Mesothelial cell of epicardium (in vitro differentiated cells): ENCODE measurements at regions not wholly inside any gene's neighbourhood (a gene's known extent, or its start where the extent isn't known, plus 50 kb on each side); places are given as distances from the start of the nearest gene placed in this dataset.

Experiments
- DNase-seq, 2 experiments: peaks; one replicate each; pipeline ENCODE4 v3.0.0; 2021; ENCODE audit warnings: low spot score in 2 of 2; ENCODE audit not compliant: unreplicated experiment in 2 of 2
- H3K27ac Mint-ChIP-seq: 2 replicates; pipeline ENCODE4 v1.8.0; 2021; ENCODE audit warnings: mixed read lengths
- H3K27me3 Mint-ChIP-seq: 2 replicates; pipeline ENCODE4 v1.8.0; 2021; ENCODE audit warnings: low read depth, mixed read lengths
- H3K36me3 Mint-ChIP-seq: 2 replicates; pipeline ENCODE4 v1.8.0; 2021; ENCODE audit warnings: mixed read lengths
- H3K4me1 Mint-ChIP-seq: 2 replicates; pipeline ENCODE4 v1.8.0; 2021; ENCODE audit warnings: mixed read lengths
- H3K4me3 Mint-ChIP-seq: 2 replicates; pipeline ENCODE4 v1.8.0; 2021; ENCODE audit warnings: mild to moderate bottlenecking, moderate library complexity, mixed read lengths
- H3K9me3 Mint-ChIP-seq: 2 replicates; pipeline ENCODE4 v1.8.0; 2021; ENCODE audit warnings: mixed read lengths
- CTCF ChIP-seq: fragments of 200-600 bp; sonication (generic); IDR thresholded peaks from one replicate; pipeline ENCODE4 v1.5.0; 2021; ENCODE audit warnings: antibody characterized with exemption; ENCODE audit not compliant: unreplicated experiment

- TF ChIP-seq CTCF: no peak
- Mint-ChIP-seq H3K4me3 (no peak overlapping the region), H3K36me3 (no peaks in the 10 kb centered on the region), H3K27ac (no peak overlapping the region), H3K9me3 (peaks cover 55% of the 10 kb centered on the region), H3K4me1 (no peaks in the 10 kb centered on the region), H3K27me3 (no peaks in the 10 kb centered on the region)
- no peak for DNase-seq
These were observed 134.9 kb upstream of the CNTNAP5 start for GRCh38 chr2:123890148-123890547.

- Mint-ChIP-seq H3K36me3 (no peaks in the 10 kb centered on the region), H3K4me3 (no peak overlapping the region), H3K27me3 (no peaks in the 10 kb centered on the region), H3K27ac (no peak overlapping the region), H3K4me1 (no peaks in the 10 kb centered on the region), H3K9me3 (peaks cover 52% of the 10 kb centered on the region)
- TF ChIP-seq CTCF: no peak
- no peak for DNase-seq
These were observed 130.9 kb upstream of the CNTNAP5 start for GRCh38 chr2:123894167-123894566.

- H3K27me3 Mint-ChIP-seq: no peaks in the 10 kb centered on the region
- no peak for DNase-seq
These were observed 129.4 kb upstream of the CNTNAP5 start for GRCh38 chr2:123895651-123896050.

GRCh38 chr2:123901256-123901655 lies 123.8 kb upstream of the CNTNAP5 start:
- DNase-seq: no peak
- H3K4me1 Mint-ChIP-seq: no peaks in the 10 kb centered on the region
- H3K36me3 Mint-ChIP-seq: no peaks in the 10 kb centered on the region
- H3K27ac Mint-ChIP-seq: no peak overlapping the region
- no peaks in the 10 kb centered on the region for H3K27me3 Mint-ChIP-seq
- peaks cover 52% of the 10 kb centered on the region for H3K9me3 Mint-ChIP-seq
- no peak for TF ChIP-seq CTCF
- H3K4me3 Mint-ChIP-seq: no peak overlapping the region

More at GRCh38 chr2:123895651-123896050, 129.4 kb upstream of the CNTNAP5 start:
- Mint-ChIP-seq H3K36me3 (no peaks in the 10 kb centered on the region), H3K4me1 (no peaks in the 10 kb centered on the region), H3K9me3 (peaks cover 53% of the 10 kb centered on the region), H3K4me3 (no peak overlapping the region), H3K27ac (no peak overlapping the region)
- no peak for TF ChIP-seq CTCF

GRCh38 chr2:123906361-123906760 lies 118.7 kb upstream of the CNTNAP5 start:
- DNase-seq: no peak
- no peaks in the 10 kb centered on the region for H3K36me3 Mint-ChIP-seq
- TF ChIP-seq CTCF: no peak
- H3K4me3 Mint-ChIP-seq: no peak overlapping the region
- H3K4me1 Mint-ChIP-seq: peaks cover 8% of the 10 kb centered on the region
- H3K27me3 Mint-ChIP-seq: peaks cover 5% of the 10 kb centered on the region
- H3K27ac Mint-ChIP-seq: no peak overlapping the region
- peaks cover 13% of the 10 kb centered on the region for H3K9me3 Mint-ChIP-seq

- no peak for DNase-seq
- Mint-ChIP-seq H3K9me3 (no peaks in the 10 kb centered on the region), H3K27me3 (peaks cover 9% of the 10 kb centered on the region), H3K27ac (no peak overlapping the region), H3K36me3 (no peaks in the 10 kb centered on the region), H3K4me1 (peaks cover 8% of the 10 kb centered on the region), H3K4me3 (no peak overlapping the region)
- TF ChIP-seq CTCF: no peak
These were observed 116.6 kb upstream of the CNTNAP5 start for GRCh38 chr2:123908522-123908921.
